ENCODE measurements at regions not wholly inside any gene's neighbourhood (a gene's known extent, or its start where the extent isn't known, plus 50 kb on each side); places are given as distances from the start of the nearest gene placed in this dataset.

DNA sequence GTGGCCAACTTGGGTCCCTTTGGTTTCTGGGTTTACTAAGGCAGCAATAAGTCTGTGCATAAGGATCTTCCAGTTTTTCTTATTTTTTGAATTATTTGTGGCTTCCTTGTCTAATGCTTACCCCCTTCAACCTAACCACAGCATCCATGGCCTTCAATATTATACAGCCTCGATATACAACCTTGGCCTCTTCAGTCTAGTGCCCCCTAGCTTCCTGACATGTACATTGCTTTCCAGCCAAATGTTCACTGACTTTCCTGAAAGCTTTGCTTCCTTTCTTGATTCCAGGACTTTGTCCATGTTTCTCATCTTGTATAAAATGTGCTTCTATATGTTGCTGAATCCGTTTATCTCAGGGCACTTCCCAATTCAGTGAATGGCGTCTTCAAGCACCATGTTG lies 310.1 kb downstream of the OLFM4 start:
- H3K4me3 ChIP-seq (ENCODE audit: low read length), result no peak overlapping the region
- DNase-seq (ENCODE audit: low read depth, low spot score), result no peak

DNA sequence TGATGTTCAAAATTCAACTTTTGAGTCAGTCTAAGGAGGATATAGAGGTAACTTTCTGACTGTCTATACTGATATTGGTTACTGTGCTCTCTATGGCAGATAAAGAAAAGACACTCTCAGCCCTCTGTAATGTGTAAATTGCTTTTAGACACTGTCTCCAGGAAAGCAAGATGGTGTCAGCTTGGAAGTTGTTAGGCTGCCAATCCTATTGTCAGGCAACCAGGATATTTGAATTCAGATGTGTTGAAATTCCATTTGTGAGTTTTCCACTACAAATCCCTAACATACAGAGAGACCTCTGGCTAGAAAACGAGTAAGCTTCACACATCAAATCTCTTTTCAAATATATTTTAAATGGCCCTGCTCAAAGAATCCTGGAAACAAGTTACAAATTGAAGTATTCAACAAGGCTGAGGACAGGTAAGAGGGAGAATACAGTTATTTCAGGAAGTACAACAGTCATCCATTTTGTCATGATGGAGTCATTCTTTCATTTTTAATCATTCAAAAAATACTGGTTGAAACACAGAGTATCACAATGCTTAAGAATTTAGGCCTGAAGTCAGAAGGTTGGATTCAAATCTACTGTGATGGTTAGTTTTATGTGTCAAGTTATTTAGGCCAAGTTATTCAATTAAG lies 312.0 kb downstream of the OLFM4 start:
- DNase-seq (ENCODE audit: low read depth, low spot score), result no peak
- H3K4me3 ChIP-seq (ENCODE audit: low read length), result no peak overlapping the region

DNA sequence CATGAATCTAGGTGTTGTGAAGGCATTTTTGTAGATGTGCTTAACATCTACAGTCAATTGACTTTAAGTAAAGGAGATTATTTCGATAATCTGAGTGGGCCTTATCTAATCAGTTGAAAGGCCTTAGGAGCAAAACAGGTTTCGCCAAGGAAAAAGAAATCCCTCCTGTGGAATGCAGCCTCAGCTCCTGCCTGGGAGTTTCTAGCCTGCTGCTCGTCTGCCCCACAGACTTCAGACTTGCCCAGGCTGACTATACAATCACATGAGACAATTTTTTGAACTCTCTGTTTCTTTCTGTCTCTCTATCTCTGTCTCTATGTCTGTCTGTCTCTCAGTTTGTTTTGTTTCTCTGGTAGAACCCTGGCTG lies 312.5 kb downstream of the OLFM4 start:
- DNase-seq (ENCODE audit: low read depth, low spot score), result no peak
- no peak overlapping the region for H3K4me3 ChIP-seq (ENCODE audit: low read length)

GRCh38 chr13:53342623-53343360 lies 314.2 kb downstream of the OLFM4 start:
- no peak overlapping the region for H3K4me3 ChIP-seq (ENCODE audit: low read length)

GRCh38 chr13:53343361-53343744 lies 314.7 kb downstream of the OLFM4 start:
- no peak for DNase-seq (ENCODE audit: low read depth, low spot score)
- H3K4me3 ChIP-seq (ENCODE audit: low read length), result no peak overlapping the region

More at GRCh38 chr13:53342623-53343360, 314.2 kb downstream of the OLFM4 start:
- DNase-seq (ENCODE audit: low read depth, low spot score), result peak; percentile 1

- no peak for DNase-seq (ENCODE audit: low read depth, low spot score)
- no peak overlapping the region for H3K4me3 ChIP-seq (ENCODE audit: low read length)
Measured at GRCh38 chr13:53351021-53351420, 322.4 kb downstream of the OLFM4 start.

DNA sequence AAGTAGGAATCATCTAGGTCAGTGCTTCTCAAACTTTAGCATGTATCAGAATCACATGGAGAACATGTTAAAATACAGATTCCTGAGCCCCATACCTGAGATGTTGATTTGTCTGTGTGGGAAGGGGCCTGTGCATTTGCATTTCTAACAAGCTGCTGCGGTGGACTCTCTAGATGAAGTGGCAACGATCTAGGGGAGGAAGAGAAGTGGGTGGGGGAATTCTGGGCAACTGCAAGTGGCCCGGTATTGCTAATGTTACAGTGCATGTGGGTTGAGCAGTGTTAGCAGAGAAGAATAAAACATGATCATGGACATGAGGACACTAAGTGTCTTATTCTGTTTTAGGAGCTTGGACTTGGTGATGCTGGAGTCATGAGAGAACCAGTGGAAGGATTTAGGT lies 329.0 kb downstream of the OLFM4 start:
- DNase-seq (ENCODE audit: low read depth, low spot score), result no peak
- H3K4me3 ChIP-seq (ENCODE audit: low read length), result no peak overlapping the region

DNA sequence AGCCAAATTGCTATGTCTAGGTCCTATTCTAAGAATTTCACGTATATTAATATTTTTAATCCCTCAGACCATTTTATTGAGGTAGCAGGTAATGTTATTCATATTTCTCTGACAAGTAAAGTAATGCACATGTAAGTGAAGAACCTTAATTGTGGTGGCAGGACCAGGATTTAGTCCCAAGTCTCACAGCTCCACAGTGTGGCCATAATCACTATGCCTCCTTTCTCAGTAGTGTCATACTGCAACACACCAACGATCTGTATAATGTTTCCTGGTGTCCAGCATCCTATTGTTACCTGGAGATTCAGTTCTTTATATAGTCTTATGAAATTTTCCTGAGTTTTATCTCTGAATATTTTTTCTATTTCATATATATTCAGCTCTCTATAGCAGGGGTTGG lies 340.3 kb downstream of the OLFM4 start:
- DNase-seq (ENCODE audit: low read depth, low spot score), result no peak
- H3K4me3 ChIP-seq (ENCODE audit: low read length), result no peak overlapping the region

DNA sequence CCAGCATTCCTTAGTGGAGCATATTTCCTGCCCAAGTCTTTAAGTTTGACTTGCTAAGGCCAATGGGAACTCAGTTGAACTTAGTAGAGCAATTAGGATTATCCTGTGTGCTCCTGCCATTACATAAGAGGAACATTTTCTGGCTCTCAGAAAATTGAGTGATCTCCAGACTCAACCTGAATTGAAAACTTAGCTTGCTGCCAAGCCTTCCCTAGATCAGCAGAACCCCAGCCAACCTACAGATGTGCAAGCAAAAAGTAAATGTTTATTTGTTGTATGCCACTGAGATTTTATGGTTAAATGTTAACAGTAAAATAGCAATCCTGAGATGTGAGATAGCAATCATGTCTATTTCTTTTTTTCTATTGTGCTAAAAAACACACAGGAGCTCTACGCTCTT lies 350.9 kb downstream of the OLFM4 start:
- no peak for DNase-seq (ENCODE audit: low read depth, low spot score)
- H3K4me3 ChIP-seq (ENCODE audit: low read length), result no peak overlapping the region

DNA sequence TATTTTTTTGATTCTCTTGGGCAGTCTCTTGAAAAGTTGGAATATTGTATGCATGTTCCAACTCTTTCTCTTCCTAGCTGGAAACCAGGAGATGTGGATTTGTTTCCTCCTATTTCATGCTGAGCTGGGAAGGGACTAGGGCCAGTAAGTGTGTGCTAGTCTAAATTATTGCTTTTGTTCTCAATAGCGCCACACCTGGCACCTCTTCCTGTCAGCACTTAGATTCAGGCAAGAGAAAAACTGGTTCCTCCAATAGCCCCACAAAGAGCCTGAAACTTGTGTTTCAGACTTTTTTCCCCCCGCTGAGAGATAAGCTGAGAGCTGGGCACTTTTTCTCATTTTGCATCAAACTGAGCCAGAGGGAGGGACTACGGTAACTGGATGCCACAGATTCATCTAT lies 353.4 kb downstream of the OLFM4 start:
- no peak for DNase-seq (ENCODE audit: low read depth, low spot score)
- H3K4me3 ChIP-seq (ENCODE audit: low read length), result no peak overlapping the region

- H3K4me3 ChIP-seq (ENCODE audit: low read length), result no peak overlapping the region
- DNase-seq (ENCODE audit: low read depth, low spot score), result no peak
Measured at GRCh38 chr13:53398051-53398450, 369.4 kb downstream of the OLFM4 start.

GRCh38 chr13:53405616-53406015 lies 377.0 kb downstream of the OLFM4 start:
- H3K4me3 ChIP-seq (ENCODE audit: low read length), result no peak overlapping the region
- DNase-seq (ENCODE audit: low read depth, low spot score), result no peak

DNA sequence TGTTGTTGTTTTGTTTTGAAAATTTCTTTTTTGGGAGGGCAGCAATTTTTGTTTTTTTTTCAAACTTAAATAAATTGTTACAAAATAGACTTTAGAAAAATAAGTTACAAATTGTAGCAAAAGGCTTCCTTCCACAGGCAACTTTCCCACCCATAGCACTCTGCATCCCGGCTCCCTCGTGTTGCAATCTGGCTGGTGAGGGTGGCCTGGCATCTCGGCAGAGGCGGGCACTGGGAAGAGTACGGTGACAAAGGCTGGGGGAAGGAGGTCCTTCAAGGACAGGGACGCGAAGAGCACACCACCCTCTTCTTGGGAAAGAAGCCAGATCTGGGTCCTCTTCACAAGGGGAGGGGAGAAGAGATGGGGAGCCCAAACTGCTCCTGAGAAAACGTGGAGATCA lies 379.7 kb downstream of the OLFM4 start:
- no peak for DNase-seq (ENCODE audit: low read depth, low spot score)
- no peak overlapping the region for H3K4me3 ChIP-seq (ENCODE audit: low read length)

- no peak for DNase-seq (ENCODE audit: low read depth, low spot score)
- no peak overlapping the region for H3K4me3 ChIP-seq (ENCODE audit: low read length)
Measured at GRCh38 chr13:53408847-53409568, 380.4 kb downstream of the OLFM4 start.

- no peak overlapping the region for H3K4me3 ChIP-seq (ENCODE audit: low read length)
- no peak for DNase-seq (ENCODE audit: low read depth, low spot score)
Measured at GRCh38 chr13:53411463-53411862, 382.9 kb downstream of the OLFM4 start.

DNA sequence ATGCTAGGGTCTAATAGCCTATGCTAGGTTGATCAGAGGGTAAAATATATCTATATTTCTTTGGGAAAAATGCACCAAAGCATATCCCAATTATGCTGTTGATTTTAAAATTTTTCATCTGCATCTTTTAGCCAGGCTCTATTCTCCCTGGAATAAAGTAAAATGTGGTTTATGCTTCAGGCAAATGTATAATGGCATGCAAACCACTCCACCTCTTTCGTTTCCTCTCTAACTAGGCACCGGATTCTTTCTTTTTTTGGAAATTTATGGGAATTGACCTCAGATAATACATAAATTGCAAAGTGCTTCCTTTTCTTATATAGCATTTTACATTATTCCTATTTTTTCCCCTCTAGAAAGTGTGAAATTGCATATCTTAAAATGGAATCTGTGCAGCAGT lies 386.5 kb downstream of the OLFM4 start:
- DNase-seq (ENCODE audit: low read depth, low spot score), result no peak
- H3K4me3 ChIP-seq (ENCODE audit: low read length), result no peak overlapping the region

GRCh38 chr13:53417601-53418000 lies 389.0 kb downstream of the OLFM4 start:
- no peak overlapping the region for H3K4me3 ChIP-seq (ENCODE audit: low read length)
- no peak for DNase-seq (ENCODE audit: low read depth, low spot score)

DNA sequence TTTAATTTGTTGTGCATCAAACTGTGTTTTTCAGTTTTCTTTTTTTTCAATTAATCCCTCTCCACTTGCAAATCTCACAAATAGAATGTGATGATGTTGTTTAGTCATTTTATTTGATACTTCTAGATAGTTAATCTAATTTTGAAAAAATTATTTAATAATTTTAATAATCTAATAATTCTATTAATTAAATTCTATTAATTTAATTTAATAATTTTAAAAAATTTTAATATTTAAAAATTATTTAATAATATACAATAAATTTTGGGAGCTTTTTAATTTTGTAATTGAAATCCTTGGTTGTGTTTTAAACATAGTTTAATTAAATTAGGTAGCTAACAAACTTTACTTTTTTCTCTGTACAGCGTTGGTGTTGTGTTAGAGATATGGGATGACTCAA lies 393.8 kb downstream of the OLFM4 start:
- DNase-seq (ENCODE audit: low read depth, low spot score), result no peak
- no peak overlapping the region for H3K4me3 ChIP-seq (ENCODE audit: low read length)

GRCh38 chr13:53436396-53436795 lies 407.8 kb downstream of the OLFM4 start:
- H3K4me3 ChIP-seq (ENCODE audit: low read length), result no peak overlapping the region
- DNase-seq (ENCODE audit: low read depth, low spot score), result no peak

DNA sequence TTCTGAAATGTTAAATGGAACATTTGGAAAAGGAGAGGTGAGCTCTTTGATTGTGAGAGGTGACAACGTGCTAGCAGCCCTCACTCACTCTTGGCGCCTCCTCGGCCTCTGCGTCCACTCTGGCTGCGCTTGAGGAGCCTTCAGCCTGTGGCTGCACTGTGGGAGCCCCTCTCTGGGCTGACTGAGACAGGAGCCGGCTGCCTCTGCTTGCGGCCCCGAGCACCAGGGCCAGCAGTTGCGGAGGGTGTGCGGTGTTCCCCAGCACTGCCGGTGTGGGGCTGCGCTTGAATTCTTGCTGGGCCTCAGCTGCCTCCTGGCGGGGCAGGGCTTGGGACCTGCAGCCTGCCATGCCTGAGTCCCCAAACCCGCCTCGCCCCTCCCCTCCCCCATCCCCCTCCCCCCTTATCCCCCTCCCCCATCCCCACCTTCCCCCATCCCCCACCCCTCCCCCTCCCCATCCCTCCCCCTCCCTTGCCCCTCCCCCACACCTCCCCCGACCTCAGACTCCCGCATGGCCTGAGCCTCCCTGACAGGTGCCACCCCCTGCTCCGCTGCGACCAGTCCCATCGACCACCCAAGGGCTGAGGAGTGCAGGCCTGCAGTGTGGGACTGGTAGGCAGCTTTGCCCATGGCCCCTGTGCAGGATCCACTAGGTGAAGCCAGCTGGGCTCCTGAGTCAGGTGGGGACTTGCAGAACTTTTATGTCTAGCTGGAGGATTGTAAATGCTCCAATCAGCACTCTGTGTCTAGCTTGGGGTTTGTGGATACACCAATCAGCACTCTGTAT lies 411.0 kb downstream of the OLFM4 start:
- no peak overlapping the region for H3K4me3 ChIP-seq (ENCODE audit: low read length)
- no peak for DNase-seq (ENCODE audit: low read depth, low spot score)

Data from Jurkat, Clone E6-1 (cell line).